Calu3 (cell line): ENCODE measurements at regions not wholly inside any gene's neighbourhood (a gene's known extent, or its start where the extent isn't known, plus 50 kb on each side); places are given as distances from the start of the nearest gene placed in this dataset.

Experiments
- BruUV-seq: library from RNA; stranded (reverse); fragments of 400-500 nt; replicated peaks from 2 replicates; lab custom pipeline; 2021; lab: Mats Ljungman, UMichigan
- CTCF ChIA-PET: fragments of 300-600 bp; sonication (Branson Sonifier 250); formaldehyde crosslinking; loops from one replicate; lab custom pipeline; 2022; ENCODE audit warnings: antibody characterized with exemption; lab: Charles Lee
- DNase-seq: peaks from one replicate; pipeline ENCODE4 v3.0.0; 2022
- H3K27ac Mint-ChIP-seq: one replicate; pipeline ENCODE4 v1.8.0; 2022; ENCODE audit warnings: mixed read lengths; ENCODE audit not compliant: unreplicated experiment
- H3K27me3 Mint-ChIP-seq: one replicate; pipeline ENCODE4 v1.8.0; 2022; ENCODE audit warnings: mixed read lengths; ENCODE audit not compliant: unreplicated experiment
- H3K36me3 Mint-ChIP-seq: one replicate; pipeline ENCODE4 v1.8.0; 2022; ENCODE audit warnings: mild to moderate bottlenecking, moderate library complexity, mixed read lengths; ENCODE audit not compliant: insufficient read depth, unreplicated experiment
- H3K4me1 Mint-ChIP-seq: one replicate; pipeline ENCODE4 v1.8.0; 2022; ENCODE audit warnings: mild to moderate bottlenecking, low read depth, mixed read lengths; ENCODE audit not compliant: unreplicated experiment
- H3K4me3 Mint-ChIP-seq: one replicate; pipeline ENCODE4 v1.8.0; 2022; ENCODE audit warnings: mild to moderate bottlenecking, low read depth, moderate library complexity, mixed read lengths; ENCODE audit not compliant: unreplicated experiment
- H3K9me3 Mint-ChIP-seq: one replicate; pipeline ENCODE4 v1.8.0; 2022; ENCODE audit warnings: low read depth, mixed read lengths; ENCODE audit not compliant: unreplicated experiment
- CTCF ChIP-seq: fragments of 200-600 bp; IDR thresholded peaks from one replicate; pipeline ENCODE4 v1.8.0; 2022; ENCODE audit warnings: antibody characterized with exemption; ENCODE audit not compliant: unreplicated experiment
- intact Hi-C: fragments of 100-400 bp; cut with micrococcal nuclease; formaldehyde crosslinking; loops from one replicate; pipeline ENCODE4 v1.10.0; 2022; ENCODE audit not compliant: unreplicated experiment

GRCh38 chr13:29922896-29923295 lies 72.5 kb upstream of the UBL3 start:
- intact Hi-C loops: no loop called here
- H3K4me1 Mint-ChIP-seq: peaks cover 72% of the 10 kb centered on the region
- DNase-seq: no peak

GRCh38 chr13:29922281-29922821 lies 71.9 kb upstream of the UBL3 start:
- BruUV-seq: no TSS peak
- Mint-ChIP-seq H3K27ac (no peak overlapping the region), H3K4me3 (no peak overlapping the region), H3K9me3 (peaks cover 3% of the 10 kb centered on the region), H3K27me3 (no peaks in the 10 kb centered on the region), H3K4me1 (peaks cover 72% of the 10 kb centered on the region), H3K36me3 (peaks cover 9% of the 10 kb centered on the region)
- intact Hi-C loops: no loop called here
- CTCF ChIA-PET: interaction anchor here (1.1 kb wide), 1 partner anchor 72 kb away, joined by 3 read pairs; the partner anchor contains the start of gene UBL3
- DNase-seq: no peak
- no peak for TF ChIP-seq CTCF

More at GRCh38 chr13:29922896-29923295, 72.5 kb upstream of the UBL3 start:
- CTCF ChIA-PET: interaction anchor here (2.0 to 2.3 kb wide), 2 partner anchors 14 to 186 kb away, joined by 8 to 10 read pairs; no protein-coding TSS in a partner anchor
- H3K27me3 Mint-ChIP-seq: no peaks in the 10 kb centered on the region
- no peak overlapping the region for H3K4me3 Mint-ChIP-seq
- peaks cover 3% of the 10 kb centered on the region for H3K9me3 Mint-ChIP-seq
- peaks cover 9% of the 10 kb centered on the region for H3K36me3 Mint-ChIP-seq
- TF ChIP-seq CTCF: no peak
- H3K27ac Mint-ChIP-seq: peak overlapping the region; percentile 82
- no TSS peak for BruUV-seq

DNA sequence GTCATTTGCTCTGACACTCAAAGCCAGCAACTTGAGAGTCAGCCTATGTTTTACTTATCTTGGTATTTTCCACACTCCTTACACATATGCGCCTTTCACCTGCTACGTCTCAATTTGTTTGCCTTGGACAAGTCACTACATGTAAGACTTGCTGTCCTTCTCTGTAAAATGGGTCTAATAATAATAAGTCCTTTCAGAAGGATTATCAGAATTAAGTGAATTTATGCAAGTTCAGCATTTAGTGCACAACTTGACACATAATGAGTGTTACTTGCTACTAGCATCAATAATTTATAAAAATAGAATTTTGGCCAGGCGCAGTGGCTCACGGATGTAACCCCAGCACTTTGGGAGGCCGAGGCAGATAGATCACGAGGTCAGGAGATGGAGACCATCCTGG lies 71.1 kb upstream of the UBL3 start:
- H3K4me3 Mint-ChIP-seq: no peak overlapping the region
- H3K9me3 Mint-ChIP-seq: peaks cover 3% of the 10 kb centered on the region
- no peaks in the 10 kb centered on the region for H3K27me3 Mint-ChIP-seq
- no TSS peak for BruUV-seq
- peaks cover 69% of the 10 kb centered on the region for H3K4me1 Mint-ChIP-seq
- peaks cover 9% of the 10 kb centered on the region for H3K36me3 Mint-ChIP-seq
- CTCF ChIA-PET: interaction anchor here (1.1 to 1.9 kb wide), 2 partner anchors 71 kb away, joined by 3 to 11 read pairs; partner anchors contain the start of gene UBL3
- peak overlapping the region; percentile 76 for H3K27ac Mint-ChIP-seq
- intact Hi-C loops: no loop called here
- DNase-seq: no peak
- no peak for TF ChIP-seq CTCF

GRCh38 chr13:29920025-29920643 lies 69.7 kb upstream of the UBL3 start:
- intact Hi-C loops: no loop called here
- Mint-ChIP-seq H3K9me3 (peaks cover 3% of the 10 kb centered on the region), H3K4me3 (no peak overlapping the region), H3K27ac (peak overlapping the region; percentile 22), H3K4me1 (peaks cover 55% of the 10 kb centered on the region), H3K27me3 (no peaks in the 10 kb centered on the region), H3K36me3 (peaks cover 9% of the 10 kb centered on the region)
- no peak for DNase-seq
- CTCF ChIA-PET: interaction anchor here (1.8 to 1.9 kb wide), 2 partner anchors 18 to 70 kb away, joined by 7 to 11 read pairs; partner anchors contain the start of gene UBL3
- no peak for TF ChIP-seq CTCF
- no TSS peak for BruUV-seq
